Putamen (tissue), 1 donor: ENCODE measurements at regions not wholly inside any gene's neighbourhood (a gene's known extent, or its start where the extent isn't known, plus 50 kb on each side); places are given as distances from the start of the nearest gene placed in this dataset.
"Not testable (repeated sequence)": the region's sequence is repeated elsewhere in the genome, so short reads cannot be mapped to it uniquely, and the experiment has no call there.

Experiments
- DNase-seq: peaks from one replicate; pipeline ENCODE4 v3.0.0-alpha.2; 2016; ENCODE audit warnings: low spot score

GRCh38 chr1:187894349-187894748 is 1065.6 kb downstream of the PLA2G4A start:
- no peak for DNase-seq

DNA sequence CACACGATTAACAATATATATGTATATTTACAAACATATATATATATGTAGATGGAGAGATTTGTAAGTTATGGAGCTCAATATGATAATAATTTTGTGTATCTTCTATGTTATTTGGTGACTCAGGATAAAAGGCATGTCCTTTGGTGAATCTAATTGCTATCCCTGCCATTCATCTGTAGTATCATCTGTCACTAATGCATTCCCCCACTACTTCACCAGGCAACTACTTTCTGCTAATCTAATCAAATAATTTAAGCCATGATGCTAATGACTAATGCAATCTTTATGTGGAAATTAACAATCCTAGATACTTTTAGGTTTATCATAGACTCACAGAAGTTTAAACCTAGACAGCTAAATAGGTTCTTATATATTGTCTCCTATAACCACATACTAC is 1074.5 kb downstream of the PLA2G4A start:
- no peak for DNase-seq

- no peak for DNase-seq
These were observed 1080.6 kb downstream of the PLA2G4A start for GRCh38 chr1:187909382-187909781.

GRCh38 chr1:187911820-187912219 is 1083.1 kb downstream of the PLA2G4A start:
- DNase-seq = no peak

DNA sequence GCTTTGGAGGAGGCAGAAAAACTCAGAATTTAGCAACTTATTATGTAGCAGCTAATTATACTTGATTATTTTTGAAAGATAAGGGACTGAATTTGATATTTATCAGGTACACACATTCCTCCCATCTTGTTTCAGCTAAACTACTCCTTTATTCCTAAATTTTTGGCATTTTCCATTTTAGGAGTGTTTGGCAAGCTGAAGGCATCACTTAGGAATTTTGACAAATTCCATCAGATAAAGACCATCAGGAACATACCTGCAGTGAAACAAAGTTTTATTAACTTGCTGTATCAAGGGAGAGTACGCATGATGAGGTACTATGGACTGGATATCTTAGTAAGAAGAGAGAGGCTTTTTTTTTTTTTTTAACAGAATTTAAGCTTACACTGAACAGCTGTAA is 1092.2 kb downstream of the PLA2G4A start:
- no peak for DNase-seq

DNA sequence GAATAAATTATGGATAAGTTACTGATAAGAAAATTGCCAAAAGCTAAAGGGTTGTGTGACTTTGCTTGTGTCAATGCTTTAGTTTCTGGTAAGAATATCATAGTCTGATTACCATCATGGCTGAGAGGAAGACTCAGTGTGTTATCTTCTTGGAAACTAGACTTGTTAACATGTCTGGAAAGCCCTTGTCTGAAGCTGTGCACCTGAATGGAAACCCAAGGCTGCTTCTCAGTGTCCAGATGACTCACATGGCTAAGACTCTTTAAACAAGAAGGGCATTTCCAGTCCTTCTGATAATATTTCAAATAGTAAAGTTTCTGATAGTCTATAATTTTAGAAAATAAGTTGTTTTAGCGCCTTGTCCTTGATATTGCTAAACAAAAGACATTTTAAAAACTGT is 1092.7 kb downstream of the PLA2G4A start:
- no peak for DNase-seq

DNA sequence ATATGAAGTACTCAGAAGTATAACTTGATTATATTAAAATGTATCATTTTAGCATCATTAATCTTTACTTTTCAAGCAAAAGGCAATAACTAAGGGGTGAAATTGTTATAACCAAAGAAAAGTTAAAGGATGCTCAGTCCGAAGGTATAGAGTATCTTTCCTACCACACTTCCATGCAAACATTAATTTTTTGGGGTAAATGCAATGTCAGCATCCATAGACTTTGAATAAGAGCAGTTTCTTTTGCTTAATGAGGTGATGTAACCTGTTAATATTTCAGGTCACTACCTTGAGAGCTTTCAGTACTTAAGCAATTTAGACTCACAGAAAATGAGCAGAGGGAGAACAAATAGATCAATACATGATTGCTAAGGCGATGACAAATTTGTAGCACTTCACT is 1093.5 kb downstream of the PLA2G4A start:
- DNase-seq = no peak

GRCh38 chr1:187924252-187924651 is 1095.5 kb downstream of the PLA2G4A start:
- DNase-seq = no peak

- no peak for DNase-seq
These were observed 1099.5 kb downstream of the PLA2G4A start for GRCh38 chr1:187928288-187928687.

DNA sequence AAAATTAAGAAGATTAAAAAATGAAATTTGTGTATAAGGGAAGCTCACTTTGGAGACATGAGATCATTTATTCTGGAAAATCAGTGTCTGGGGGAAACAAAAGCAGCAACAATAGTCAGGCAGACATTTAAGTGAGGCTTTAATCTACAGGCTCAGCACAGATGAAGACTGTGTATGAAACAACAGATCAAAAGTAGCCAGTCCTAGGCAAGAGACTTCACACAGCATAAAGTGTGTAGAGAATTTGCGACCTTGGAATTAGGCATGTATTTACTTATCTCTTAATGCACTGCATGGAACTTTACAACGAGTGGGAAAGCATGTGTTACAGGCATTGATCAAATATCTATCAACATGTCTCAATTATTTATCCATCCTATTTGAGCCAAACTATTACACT is 1099.9 kb downstream of the PLA2G4A start:
- DNase-seq = no peak

DNA sequence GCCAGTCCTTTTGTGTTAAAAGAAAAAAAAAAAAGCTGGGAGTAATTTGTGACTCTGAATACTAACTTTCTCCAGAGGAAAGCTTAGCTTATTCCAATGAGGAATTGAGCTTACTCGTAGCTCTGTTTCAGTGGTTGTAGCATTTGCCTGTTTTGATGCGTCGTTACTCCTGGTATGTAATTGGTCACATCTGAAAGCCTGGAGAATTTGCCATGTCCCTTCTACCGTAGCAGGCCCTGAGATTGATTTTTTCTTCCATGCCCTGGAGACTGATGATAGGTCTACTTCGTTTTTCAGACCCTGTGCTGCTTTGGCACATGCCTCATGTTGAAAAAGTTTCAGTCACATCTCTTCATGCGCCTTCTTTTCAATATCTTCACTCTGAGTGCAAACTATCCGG is 1103.0 kb downstream of the PLA2G4A start:
- no peak for DNase-seq

DNA sequence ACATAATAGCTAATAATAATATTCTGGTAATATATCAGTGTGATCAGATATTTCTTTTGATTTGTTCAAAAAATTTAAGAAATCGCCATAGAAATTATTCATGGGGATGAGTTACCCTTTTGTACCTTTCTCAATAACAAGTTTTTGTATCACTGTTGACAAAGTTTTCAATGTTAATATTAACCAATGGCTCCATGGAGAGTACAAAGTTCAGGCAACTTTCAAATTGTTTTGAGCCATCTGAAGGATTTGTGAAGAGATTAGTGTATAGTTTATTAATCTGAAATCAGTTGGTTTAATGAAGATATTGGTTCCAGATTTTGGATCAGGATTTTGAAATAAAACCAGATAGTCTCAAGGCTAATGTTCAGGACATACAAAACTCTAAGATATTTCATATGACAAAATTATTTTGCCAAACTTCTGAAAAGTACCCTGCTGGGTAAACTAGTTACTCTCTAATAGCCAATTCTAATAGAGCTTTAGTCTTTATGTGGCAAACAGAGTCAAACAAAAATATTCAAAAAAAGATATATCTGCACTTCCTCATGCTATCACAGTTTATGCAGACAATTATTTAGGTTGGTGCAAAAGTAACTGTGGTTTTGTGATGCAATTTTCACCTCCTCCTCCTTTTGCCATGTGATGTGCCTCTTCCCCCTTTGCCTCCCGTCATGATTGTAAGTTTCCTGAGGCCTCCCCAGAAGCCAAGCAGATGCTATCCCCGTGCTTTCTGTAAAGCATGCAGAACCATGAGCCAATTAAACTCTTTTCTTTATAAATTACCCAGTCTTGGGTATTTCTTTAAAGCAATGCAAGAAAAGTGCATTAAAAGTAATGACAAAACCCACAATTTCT is 1105.0 kb downstream of the PLA2G4A start:
- DNase-seq = no peak

- DNase-seq = no peak
These were observed 1107.9 kb downstream of the PLA2G4A start for GRCh38 chr1:187936667-187937066.

GRCh38 chr1:187938092-187938491 is 1109.3 kb downstream of the PLA2G4A start:
- DNase-seq = no peak

DNA sequence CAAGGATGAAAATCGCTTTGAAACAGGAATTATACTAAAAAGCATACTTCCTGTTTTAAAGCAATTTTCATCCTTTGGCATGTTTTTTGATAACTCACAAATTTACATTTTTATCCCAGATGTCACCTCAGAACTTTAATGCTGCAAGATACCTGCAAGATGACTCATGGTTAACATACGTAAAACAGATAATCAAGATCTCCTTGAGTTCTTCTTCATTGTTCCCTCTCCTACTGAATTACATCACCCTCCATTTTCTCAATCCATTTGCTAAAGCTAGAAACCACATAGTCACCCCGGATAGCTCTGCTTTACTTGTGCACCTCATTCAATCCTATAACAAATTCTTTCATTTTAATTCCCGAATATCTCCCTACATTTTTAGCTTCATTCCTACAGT is 1114.2 kb downstream of the PLA2G4A start:
- no peak for DNase-seq

- DNase-seq = no peak
These were observed 1115.1 kb downstream of the PLA2G4A start for GRCh38 chr1:187943606-187944403.

DNA sequence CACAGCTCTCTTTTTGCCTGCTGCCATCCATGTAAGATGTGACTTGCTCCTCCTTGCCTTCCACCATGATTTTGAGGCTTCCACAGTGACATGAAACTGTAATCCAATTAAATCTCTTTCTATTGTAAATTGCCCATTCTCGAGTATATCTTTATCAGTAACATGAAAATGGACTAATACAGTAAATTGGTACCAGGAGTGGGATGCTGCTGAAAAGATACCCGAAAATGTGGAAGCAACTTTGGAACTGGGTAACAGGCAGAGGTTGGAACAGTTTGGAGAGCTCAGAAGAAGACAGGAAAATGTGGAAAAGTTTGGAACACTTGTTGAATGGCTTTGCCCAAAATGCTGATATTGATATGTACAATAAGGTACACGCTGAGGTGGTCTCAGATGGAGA is 1117.9 kb downstream of the PLA2G4A start:
- not testable (repeated sequence) for DNase-seq

DNA sequence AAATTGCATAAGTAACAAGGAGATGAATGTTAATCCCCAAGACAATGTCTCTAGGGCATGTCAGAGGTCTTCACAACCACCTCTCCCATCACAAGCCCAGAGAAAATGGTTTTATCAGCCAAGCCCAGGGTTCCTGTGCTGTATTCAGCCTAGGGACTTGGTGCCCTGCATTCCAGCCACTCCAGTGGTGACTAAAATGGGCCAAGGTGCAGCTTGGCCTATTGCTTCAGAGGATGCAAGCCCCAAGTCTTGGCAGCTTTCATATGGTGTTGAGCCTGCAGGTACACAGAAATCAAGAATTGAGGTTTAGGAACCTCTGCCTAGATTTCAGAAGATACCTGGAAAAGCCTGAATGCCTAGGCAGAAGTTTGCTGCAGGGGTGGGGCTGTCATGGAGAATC is 1118.6 kb downstream of the PLA2G4A start:
- no peak for DNase-seq

- DNase-seq = no peak
These were observed 1119.5 kb downstream of the PLA2G4A start for GRCh38 chr1:187948170-187948794.

DNA sequence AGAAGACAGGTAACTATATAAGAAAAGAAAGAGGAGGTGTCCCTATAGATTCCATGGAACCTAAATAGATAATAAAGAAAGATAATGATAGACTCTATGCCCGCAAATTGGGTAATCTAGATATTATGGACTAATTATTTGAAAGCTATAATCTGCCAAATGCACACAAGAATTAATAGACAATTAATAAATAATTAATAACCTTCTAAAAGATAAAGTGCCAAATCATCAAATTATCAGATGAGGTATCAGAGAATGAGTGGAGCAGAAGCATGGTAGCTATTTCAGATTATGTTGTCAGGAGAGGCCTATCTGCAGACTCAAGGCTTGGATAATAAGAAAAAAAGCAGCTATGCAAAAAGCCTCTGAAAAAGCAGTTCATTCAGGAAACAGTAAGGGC is 1120.8 kb downstream of the PLA2G4A start:
- DNase-seq = no peak

DNA sequence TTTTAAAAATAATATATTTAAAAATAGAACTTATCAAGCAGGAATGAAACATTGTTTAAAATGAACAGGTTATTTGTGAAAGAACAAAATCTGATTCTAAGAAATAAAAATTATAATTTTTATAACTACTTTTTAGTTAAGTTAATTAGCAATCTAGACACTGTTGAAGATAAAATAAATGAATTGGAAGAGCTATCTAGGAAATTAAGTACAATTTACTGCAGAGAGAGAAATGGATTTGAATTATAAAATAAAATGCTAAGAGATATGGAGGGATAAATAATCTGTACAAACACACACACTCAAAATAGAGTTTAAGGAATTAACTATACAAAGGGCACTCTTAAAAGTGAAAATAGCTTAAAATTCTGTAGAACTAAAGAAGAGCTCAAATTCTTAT is 1123.1 kb downstream of the PLA2G4A start:
- no peak for DNase-seq

GRCh38 chr1:187952446-187952845 is 1123.7 kb downstream of the PLA2G4A start:
- DNase-seq = no peak

DNA sequence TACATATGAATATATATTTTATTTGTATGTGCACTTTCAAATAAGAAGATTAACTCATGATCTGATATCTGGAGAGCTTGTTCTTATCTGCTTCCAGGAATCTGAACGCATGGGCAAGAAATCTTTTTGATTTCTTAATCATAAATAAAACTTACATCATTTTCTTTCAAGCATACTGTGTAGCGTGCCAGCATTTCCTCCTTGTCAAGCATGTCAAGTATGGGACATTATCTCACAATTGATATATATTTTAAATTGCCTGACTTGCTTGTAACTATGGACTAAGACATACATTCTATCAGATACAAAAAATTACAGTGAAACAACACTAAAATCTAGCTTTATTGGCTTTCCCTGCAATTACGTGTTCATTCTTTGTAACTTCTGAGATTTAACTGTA is 1128.2 kb downstream of the PLA2G4A start:
- no peak for DNase-seq
